Naive thymus-derived CD8-positive, alpha-beta T cell (primary cell): ENCODE measurements at regions not wholly inside any gene's neighbourhood (a gene's known extent, or its start where the extent isn't known, plus 50 kb on each side); places are given as distances from the start of the nearest gene placed in this dataset.

Experiments used
- ATAC-seq, 2 donors: fragments of 150-1000 bp; cut with Tn5 transposase in 1 of 2; sonication (Bioruptor Pico), chemical (Tn5 transposase) in 1 of 2; 1 replicate in 1 of 2; 2 replicates in 1 of 2; pipeline ENCODE4 v1.10.0; 2021; ENCODE audit warnings: mild to moderate bottlenecking in 2 of 2, moderate library complexity in 2 of 2
- POLR2A ChIA-PET: fragments of 350-600 bp; sonication (Branson Sonifier 250); formaldehyde crosslinking; loops from one replicate; lab custom pipeline; 2021; ENCODE audit warnings: antibody characterized with exemption; lab: Charles Lee
- DNase-seq, 10 donors: peaks; one replicate each; pipeline versions ENCODE4 v3.0.0 to v3.0.0-alpha.2; 2020 to 2022
- H3K27ac Mint-ChIP-seq, 10 donors: one replicate each; pipeline ENCODE4 v1.8.0; 2020 to 2022; ENCODE audit warnings: mild to moderate bottlenecking in 10 of 10, mixed read lengths in 10 of 10, moderate library complexity in 4 of 10, inconsistent platforms in 1 of 10
- H3K27me3 Mint-ChIP-seq, 5 donors: one replicate each; pipeline ENCODE4 v1.8.0; 2021 to 2022; ENCODE audit warnings: mixed read lengths in 5 of 5
- H3K36me3 Mint-ChIP-seq, 3 donors: one replicate each; pipeline ENCODE4 v1.8.0; 2020 to 2022; ENCODE audit warnings: mixed read lengths in 3 of 3, mild to moderate bottlenecking in 2 of 3, inconsistent platforms in 1 of 3
- H3K4me1 Mint-ChIP-seq, 4 donors: one replicate each; pipeline ENCODE4 v1.8.0; 2021 to 2022; ENCODE audit warnings: mixed read lengths in 4 of 4
- H3K4me3 Mint-ChIP-seq, 10 donors: one replicate each; pipeline ENCODE4 v1.8.0; 2020 to 2022; ENCODE audit warnings: mild to moderate bottlenecking in 10 of 10, mixed read lengths in 10 of 10, moderate library complexity in 6 of 10, inconsistent platforms in 1 of 10
- H3K9me3 Mint-ChIP-seq, 9 donors: one replicate each; pipeline ENCODE4 v1.8.0; 2020 to 2022; ENCODE audit warnings: mixed read lengths in 9 of 9, mild to moderate bottlenecking in 3 of 9, inconsistent platforms in 1 of 9, moderate library complexity in 1 of 9

DNA sequence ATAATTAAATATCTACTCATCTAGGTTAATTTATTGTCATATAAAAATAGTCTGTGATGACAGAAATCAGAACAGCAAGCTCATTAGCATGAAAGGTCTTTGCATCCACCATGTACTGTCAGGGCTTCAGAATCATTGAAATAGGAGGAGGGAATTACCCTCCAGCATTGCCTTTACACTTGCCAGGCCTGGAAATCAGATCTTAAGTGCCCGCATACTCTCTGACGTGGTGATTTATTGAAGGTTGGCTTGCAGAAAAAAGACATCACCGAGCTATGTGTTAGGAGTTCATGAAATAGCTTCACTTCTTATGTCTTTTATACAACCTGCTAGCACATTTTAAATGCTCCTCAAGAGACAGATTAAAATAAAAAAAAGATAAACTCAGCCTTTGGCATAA, 661.7 kb upstream of the SLITRK1 start:
- ATAC-seq (no peak), DNase-seq (no peak)
- H3K9me3 Mint-ChIP-seq, result peaks cover 0 to 3% (median 0%) of the 10 kb centered on the region in 9 donors
- H3K4me3 Mint-ChIP-seq, result no peak overlapping the region
- H3K27me3 Mint-ChIP-seq, result no peaks in the 10 kb centered on the region
- no peaks in the 10 kb centered on the region for H3K36me3 Mint-ChIP-seq
- POLR2A ChIA-PET, result no interaction called here
- no peak overlapping the region for H3K27ac Mint-ChIP-seq
- H3K4me1 Mint-ChIP-seq, result no peaks in the 10 kb centered on the region

DNA sequence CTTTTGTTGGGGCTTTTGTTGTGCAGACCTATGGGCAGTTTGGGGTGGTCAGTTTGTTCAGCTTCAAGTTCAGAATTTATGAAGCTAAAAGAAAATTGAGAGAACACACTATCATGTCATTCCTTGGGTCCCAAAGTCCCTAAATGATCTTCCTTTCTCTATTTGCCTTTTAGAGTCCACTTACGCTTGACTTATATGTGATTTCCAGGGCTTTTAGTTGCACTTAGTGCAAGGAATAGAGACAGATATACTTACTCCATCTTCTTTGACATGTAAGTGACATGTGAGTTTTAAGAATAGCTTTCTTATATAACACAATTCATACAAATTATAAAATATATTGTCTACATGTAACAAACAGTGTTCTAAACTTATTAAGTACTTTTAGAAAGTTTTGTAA, 660.1 kb upstream of the SLITRK1 start:
- no peak for ATAC-seq
- Mint-ChIP-seq H3K27ac (no peak overlapping the region), H3K36me3 (no peaks in the 10 kb centered on the region), H3K9me3 (peaks cover 0 to 3% (median 0%) of the 10 kb centered on the region in 9 donors), H3K4me1 (no peaks in the 10 kb centered on the region), H3K4me3 (no peak overlapping the region), H3K27me3 (no peaks in the 10 kb centered on the region)
- no peak for DNase-seq
- POLR2A ChIA-PET, result no interaction called here

DNA sequence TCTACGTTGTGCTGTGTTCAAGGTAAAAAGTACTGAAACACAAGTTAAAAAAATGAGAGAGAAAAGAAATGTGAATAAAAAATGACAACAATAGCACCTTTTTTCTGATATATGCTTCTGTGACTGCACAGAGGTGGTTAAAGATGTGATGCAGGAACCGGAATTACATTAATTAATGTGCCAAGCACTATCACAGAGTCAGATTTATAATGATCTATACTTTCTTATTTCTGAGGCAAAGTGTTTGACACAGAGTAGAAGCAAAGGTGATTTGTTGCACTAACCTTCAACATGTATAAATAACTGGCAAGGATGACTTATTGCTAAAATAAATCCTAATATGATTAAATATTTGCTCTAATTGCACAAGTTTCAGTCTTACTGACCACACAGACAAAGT, 654.6 kb upstream of the SLITRK1 start:
- DNase-seq, result no peak
- no peaks in the 10 kb centered on the region for H3K27me3 Mint-ChIP-seq
- POLR2A ChIA-PET, result no interaction called here
- no peak overlapping the region for H3K4me3 Mint-ChIP-seq
- no peak for ATAC-seq
- no peaks in the 10 kb centered on the region for H3K36me3 Mint-ChIP-seq
- H3K27ac Mint-ChIP-seq, result no peak overlapping the region
- H3K4me1 Mint-ChIP-seq, result no peaks in the 10 kb centered on the region
- peaks cover 0 to 3% (median 0%) of the 10 kb centered on the region in 9 donors for H3K9me3 Mint-ChIP-seq

DNA sequence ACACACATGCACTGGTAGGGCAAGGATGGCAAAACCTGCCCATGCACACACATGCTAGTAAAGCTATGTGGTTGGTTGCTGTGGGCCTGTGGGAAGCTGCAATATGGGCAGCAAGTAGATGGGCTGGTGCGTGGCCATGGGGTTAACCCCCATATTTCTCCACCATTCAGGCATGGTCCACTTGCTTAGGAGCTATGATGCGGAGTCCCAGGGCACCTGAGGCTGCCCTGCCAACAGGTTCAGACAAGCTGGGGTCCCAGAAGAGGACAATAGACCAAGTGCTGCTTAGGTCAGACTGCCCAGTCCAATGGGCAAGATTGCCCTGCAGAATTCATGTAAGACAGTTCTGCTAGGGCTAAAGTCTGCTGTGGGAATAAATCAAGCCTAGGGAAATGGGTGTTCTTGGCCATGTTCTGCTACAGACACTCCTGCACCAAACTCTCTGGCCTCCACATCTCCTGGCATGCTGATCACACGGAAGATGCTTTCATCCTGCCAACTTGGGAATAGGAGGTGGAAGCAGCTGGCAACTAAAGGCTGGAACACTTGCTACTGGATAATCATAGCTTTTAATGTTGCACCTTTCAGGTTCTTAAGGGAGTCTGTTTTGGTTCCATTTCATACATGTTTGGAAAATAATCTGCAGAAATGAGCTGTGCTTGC, 646.3 kb upstream of the SLITRK1 start:
- Mint-ChIP-seq H3K9me3 (peaks cover 0 to 14% (median 0%) of the 10 kb centered on the region in 9 donors), H3K4me1 (no peaks in the 10 kb centered on the region), H3K27ac (no peak overlapping the region), H3K36me3 (no peaks in the 10 kb centered on the region), H3K4me3 (no peak overlapping the region), H3K27me3 (no peaks in the 10 kb centered on the region)
- POLR2A ChIA-PET, result no interaction called here
- ATAC-seq (no peak), DNase-seq (no peak)

DNA sequence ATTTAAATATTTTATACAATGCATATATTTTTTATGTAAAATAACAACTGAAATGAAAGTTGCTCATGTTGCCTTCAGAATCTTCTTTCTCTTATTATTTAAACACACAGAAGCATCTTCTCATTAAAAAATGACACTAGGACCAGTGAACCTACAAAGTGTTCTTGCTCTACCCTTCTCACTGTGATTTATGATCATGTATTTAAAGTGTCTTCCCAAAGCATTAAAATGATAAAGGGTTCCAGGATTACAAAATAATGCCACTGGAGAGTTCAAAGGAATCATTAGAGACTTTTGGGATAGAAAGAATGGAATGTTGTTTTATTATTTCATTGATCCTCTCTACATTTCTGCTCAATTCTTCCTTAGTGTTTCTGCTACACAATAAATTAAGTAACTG, 643.6 kb upstream of the SLITRK1 start:
- no peaks in the 10 kb centered on the region for H3K36me3 Mint-ChIP-seq
- no peaks in the 10 kb centered on the region for H3K27me3 Mint-ChIP-seq
- peaks cover 0 to 17% (median 0%) of the 10 kb centered on the region in 9 donors for H3K9me3 Mint-ChIP-seq
- POLR2A ChIA-PET, result no interaction called here
- H3K4me1 Mint-ChIP-seq, result no peaks in the 10 kb centered on the region
- H3K4me3 Mint-ChIP-seq, result no peak overlapping the region
- H3K27ac Mint-ChIP-seq, result no peak overlapping the region
- ATAC-seq (no peak), DNase-seq (no peak)

DNA sequence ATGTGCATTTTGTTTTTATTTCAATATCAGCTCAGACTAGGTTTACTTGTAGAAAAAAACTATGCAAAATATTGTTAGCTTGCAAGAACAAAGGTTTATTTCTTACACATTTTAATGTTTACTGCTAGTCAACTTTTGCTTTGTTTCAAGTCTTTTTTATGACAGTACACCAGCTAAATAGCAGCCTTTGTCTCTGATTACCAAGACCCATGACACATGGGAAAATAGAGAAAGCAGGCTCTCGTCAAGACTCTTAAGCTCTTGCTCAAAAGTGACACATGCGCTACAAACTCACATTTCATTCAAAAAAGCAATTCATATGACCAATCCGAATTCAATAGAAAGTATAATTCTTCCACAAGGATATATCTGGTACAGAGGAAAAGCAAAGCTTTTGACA, 642.3 kb upstream of the SLITRK1 start:
- H3K4me3 Mint-ChIP-seq, result no peak overlapping the region
- H3K27ac Mint-ChIP-seq, result no peak overlapping the region
- ATAC-seq (no peak), DNase-seq (no peak)
- H3K4me1 Mint-ChIP-seq, result no peaks in the 10 kb centered on the region
- POLR2A ChIA-PET, result no interaction called here
- H3K36me3 Mint-ChIP-seq, result no peaks in the 10 kb centered on the region
- no peaks in the 10 kb centered on the region for H3K27me3 Mint-ChIP-seq
- peaks cover 0 to 11% (median 0%) of the 10 kb centered on the region in 9 donors for H3K9me3 Mint-ChIP-seq

DNA sequence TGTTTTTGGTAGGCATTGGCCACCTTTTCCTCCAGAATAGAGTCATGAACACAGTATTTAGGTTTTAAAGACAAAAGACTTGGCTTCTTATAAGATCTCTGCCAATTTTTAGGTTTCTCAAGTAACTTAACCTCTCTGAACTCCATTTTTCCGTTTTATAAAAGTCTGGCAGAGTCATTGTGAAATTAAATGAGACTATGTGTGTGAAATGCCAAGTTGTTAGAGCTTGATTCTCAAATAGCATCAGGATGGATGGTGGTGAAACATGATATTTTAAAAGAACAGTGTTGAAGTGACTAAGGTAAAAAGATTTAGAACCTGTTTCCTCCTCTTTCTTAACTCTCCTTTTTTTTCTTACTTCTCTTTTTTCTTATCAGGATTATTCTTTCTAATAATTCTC, 617.7 kb upstream of the SLITRK1 start:
- H3K4me1 Mint-ChIP-seq, result no peaks in the 10 kb centered on the region
- no peaks in the 10 kb centered on the region for H3K27me3 Mint-ChIP-seq
- no peaks in the 10 kb centered on the region for H3K36me3 Mint-ChIP-seq
- H3K4me3 Mint-ChIP-seq, result no peak overlapping the region
- H3K9me3 Mint-ChIP-seq, result peaks cover 0 to 12% (median 4%) of the 10 kb centered on the region in 9 donors
- ATAC-seq (no peak), DNase-seq (no peak)
- POLR2A ChIA-PET, result no interaction called here
- no peak overlapping the region for H3K27ac Mint-ChIP-seq

DNA sequence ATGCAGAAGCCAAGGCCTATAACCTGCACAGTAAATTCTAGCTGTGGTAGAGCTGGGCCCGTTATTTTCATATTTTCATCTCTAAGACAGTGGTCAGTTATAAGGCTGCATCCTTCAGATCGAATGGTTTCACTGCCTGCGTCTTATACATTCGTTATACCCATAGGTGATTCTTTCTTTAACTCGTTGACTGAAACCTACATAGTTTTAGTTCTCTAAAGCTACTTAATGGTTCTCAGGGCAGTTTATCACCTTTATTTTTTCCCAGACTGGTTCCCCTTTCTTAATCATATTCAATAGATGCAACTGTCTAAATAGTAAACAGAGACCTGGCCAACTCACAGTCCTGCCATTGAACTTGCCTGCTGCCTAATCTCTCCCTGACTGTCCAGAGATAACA, 615.3 kb upstream of the SLITRK1 start:
- POLR2A ChIA-PET, result no interaction called here
- H3K36me3 Mint-ChIP-seq, result no peaks in the 10 kb centered on the region
- ATAC-seq, result no peak

DNA sequence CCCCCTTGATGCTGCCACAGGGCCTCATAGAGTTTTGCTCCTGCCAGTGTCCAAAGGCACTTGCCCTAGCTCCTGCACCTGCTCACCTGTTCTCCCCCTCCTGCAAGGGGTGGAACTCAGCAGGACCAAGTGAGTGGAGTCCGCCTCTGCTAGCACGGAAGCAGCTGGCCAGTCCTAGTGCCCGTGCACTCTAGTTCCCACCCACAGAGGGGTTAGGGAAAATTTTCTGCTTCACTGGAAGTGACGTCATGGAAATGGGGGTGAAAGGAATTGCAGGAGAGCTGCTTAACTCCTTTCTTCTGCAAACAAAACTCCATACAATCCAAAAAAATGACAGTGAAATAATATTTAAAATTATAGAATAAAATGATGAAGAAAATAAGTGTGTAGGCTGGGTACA, 609.7 kb upstream of the SLITRK1 start:
- peaks cover 0 to 8% (median 0%) of the 10 kb centered on the region in 9 donors for H3K9me3 Mint-ChIP-seq
- H3K27ac Mint-ChIP-seq, result no peak overlapping the region
- DNase-seq, result peak in 1 of 10 donors; percentile 1
- POLR2A ChIA-PET, result no interaction called here
- H3K36me3 Mint-ChIP-seq, result no peaks in the 10 kb centered on the region
- H3K27me3 Mint-ChIP-seq, result no peaks in the 10 kb centered on the region
- H3K4me1 Mint-ChIP-seq, result no peaks in the 10 kb centered on the region
- no peak for ATAC-seq
- H3K4me3 Mint-ChIP-seq, result no peak overlapping the region

More for the DNA sequence above, 615.3 kb upstream of the SLITRK1 start:
- H3K27me3 Mint-ChIP-seq, result no peaks in the 10 kb centered on the region
- H3K27ac Mint-ChIP-seq, result no peak overlapping the region
- no peak overlapping the region for H3K4me3 Mint-ChIP-seq
- H3K9me3 Mint-ChIP-seq, result peaks cover 0 to 13% (median 0%) of the 10 kb centered on the region in 9 donors
- no peaks in the 10 kb centered on the region for H3K4me1 Mint-ChIP-seq
- DNase-seq, result no peak

DNA sequence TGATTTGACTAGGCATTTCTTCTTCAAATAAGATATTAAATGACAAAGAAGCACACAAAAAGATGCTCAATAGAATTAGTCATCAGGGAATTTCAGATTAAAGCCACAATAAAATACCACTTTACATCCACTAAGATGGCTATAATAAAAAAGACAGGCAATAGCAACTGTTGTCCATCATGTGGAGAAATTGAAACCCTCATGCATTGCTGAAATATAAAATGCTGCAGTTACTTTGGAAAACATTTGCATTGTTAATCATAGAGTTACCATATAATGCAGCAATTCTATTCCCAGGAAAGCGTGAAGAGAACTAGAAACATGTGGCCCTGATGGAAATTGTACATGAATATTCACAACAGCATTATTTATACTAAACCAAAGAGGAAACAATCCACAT, 605.5 kb upstream of the SLITRK1 start:
- H3K9me3 Mint-ChIP-seq, result peaks cover 0 to 8% (median 0%) of the 10 kb centered on the region in 9 donors
- no peak overlapping the region for H3K27ac Mint-ChIP-seq
- no peaks in the 10 kb centered on the region for H3K4me1 Mint-ChIP-seq
- POLR2A ChIA-PET, result no interaction called here
- ATAC-seq (no peak), DNase-seq (no peak)
- H3K27me3 Mint-ChIP-seq, result no peaks in the 10 kb centered on the region
- H3K36me3 Mint-ChIP-seq, result no peaks in the 10 kb centered on the region
- no peak overlapping the region for H3K4me3 Mint-ChIP-seq

DNA sequence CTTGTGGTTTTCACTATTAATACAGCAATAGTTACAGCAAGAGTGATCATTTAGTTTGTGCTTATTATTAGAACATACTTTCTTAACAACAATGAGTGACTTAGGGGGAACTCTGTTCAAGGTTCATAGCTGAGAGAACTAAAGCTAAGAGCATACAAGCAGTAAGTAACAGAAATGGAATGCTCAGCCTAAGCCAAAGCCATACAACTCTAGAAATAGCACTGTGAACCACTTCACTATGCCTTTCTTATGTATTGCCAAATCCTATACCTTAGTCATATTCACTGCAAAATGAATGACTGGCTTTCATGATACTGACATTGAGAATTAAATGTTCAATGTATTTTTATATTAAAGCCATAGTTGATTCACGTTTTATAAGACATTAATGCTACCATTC, 599.7 kb upstream of the SLITRK1 start:
- Mint-ChIP-seq H3K4me1 (no peaks in the 10 kb centered on the region), H3K4me3 (no peak overlapping the region), H3K27me3 (no peaks in the 10 kb centered on the region), H3K27ac (no peak overlapping the region), H3K36me3 (peaks cover 0 to 2% (median 0%) of the 10 kb centered on the region in 3 donors), H3K9me3 (peaks cover 0 to 7% (median 0%) of the 10 kb centered on the region in 9 donors)
- DNase-seq, result no peak
- POLR2A ChIA-PET, result no interaction called here
- ATAC-seq, result no peak

DNA sequence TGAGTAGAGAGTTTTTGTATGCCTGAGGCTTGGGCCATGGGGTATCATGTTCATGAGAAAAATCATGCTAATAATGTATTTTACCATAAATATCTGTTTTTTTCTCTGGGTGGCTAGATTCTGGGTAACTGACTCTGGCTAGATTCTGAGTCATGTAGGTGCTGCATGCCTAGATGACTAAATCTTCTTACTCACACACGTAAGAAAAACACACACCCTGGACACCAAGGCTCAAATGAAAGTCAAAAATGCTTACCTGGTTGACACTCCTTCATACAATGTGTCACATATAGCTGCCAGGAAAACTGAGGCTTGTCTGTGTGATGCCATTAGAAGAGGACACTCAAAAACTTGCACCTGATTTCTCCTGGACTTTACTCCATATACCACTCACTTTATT, 597.4 kb upstream of the SLITRK1 start:
- DNase-seq, result no peak
- POLR2A ChIA-PET, result no interaction called here
- peaks cover 0 to 11% (median 4%) of the 10 kb centered on the region in 9 donors for H3K9me3 Mint-ChIP-seq

DNA sequence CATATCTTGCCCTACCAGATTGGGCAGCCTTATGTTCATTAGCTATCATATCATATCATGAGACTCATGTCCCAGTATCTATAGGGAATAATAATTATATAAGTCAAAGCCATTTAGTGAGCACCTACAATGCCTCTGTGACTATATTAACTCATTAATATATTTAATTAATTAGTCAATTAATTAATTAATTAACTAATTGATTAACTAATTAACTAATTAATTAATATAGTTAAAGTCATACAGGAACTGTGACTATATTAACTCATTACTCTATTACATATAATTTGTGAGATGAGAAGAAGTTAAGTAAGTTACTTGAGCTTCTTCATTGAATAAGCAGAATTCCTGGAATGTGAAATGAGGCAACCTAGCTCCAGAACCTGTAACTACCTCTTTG, 588.3 kb upstream of the SLITRK1 start:
- H3K9me3 Mint-ChIP-seq, result peaks cover 0 to 8% (median 2%) of the 10 kb centered on the region in 9 donors
- no peak for ATAC-seq
- H3K4me1 Mint-ChIP-seq, result no peaks in the 10 kb centered on the region
- H3K27ac Mint-ChIP-seq, result no peak overlapping the region
- no peak overlapping the region for H3K4me3 Mint-ChIP-seq
- no peak for DNase-seq
- no peaks in the 10 kb centered on the region for H3K27me3 Mint-ChIP-seq
- no peaks in the 10 kb centered on the region for H3K36me3 Mint-ChIP-seq
- POLR2A ChIA-PET, result no interaction called here

More for the DNA sequence above, 597.4 kb upstream of the SLITRK1 start:
- Mint-ChIP-seq H3K4me3 (no peak overlapping the region), H3K4me1 (no peaks in the 10 kb centered on the region), H3K27ac (no peak overlapping the region), H3K36me3 (peaks cover 0 to 2% (median 0%) of the 10 kb centered on the region in 3 donors), H3K27me3 (no peaks in the 10 kb centered on the region)
- no peak for ATAC-seq

DNA sequence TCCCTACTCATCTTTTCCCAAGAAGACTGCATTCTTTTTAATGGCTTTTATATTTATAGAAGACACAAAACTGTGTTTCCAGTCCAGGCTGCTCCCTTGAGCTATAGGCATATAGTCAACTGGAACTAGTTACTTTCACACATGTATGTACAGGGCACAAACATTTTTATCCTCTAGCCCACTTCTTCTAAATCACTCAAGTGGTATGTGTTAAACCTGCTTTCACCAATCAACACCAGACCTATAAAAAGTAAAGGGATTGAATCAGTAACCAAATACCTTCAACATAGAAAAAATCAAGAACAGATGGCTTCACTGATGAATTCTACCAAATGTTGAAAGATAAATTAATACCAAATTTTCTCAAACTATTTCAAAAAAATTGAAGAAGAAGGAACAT, 584.2 kb upstream of the SLITRK1 start:
- Mint-ChIP-seq H3K9me3 (peaks cover 0 to 16% (median 2%) of the 10 kb centered on the region in 9 donors), H3K4me1 (no peaks in the 10 kb centered on the region), H3K27me3 (no peaks in the 10 kb centered on the region), H3K36me3 (no peaks in the 10 kb centered on the region), H3K4me3 (no peak overlapping the region), H3K27ac (no peak overlapping the region)
- DNase-seq (no peak), ATAC-seq (no peak)
- POLR2A ChIA-PET, result no interaction called here
